B cell (primary cell): ENCODE measurements at regions not wholly inside any gene's neighbourhood (a gene's known extent, or its start where the extent isn't known, plus 50 kb on each side); places are given as distances from the start of the nearest gene placed in this dataset.

Source experiments
- CTCF ChIP-seq: fragments of 200-600 bp; IDR thresholded peaks from one replicate; pipeline ENCODE4 v1.8.0; 2022; ENCODE audit warnings: antibody characterized with exemption, mild to moderate bottlenecking
- EZH2 ChIP-seq: IDR thresholded peaks from 2 replicates; pipeline ENCODE4 v1.6.1; 2012; ENCODE audit warnings: borderline replicate concordance, low read depth, mild to moderate bottlenecking, moderate library complexity, low read length; ENCODE audit not compliant: insufficient read depth, poor library complexity, severe bottlenecking

- TF ChIP-seq CTCF, result no peak
- TF ChIP-seq EZH2, result no peak
Observed at GRCh38 chr5:30956251-30956650, 237.2 kb upstream of the CDH6 start.
